A673 (cell line): ENCODE measurements at regions not wholly inside any gene's neighbourhood (a gene's known extent, or its start where the extent isn't known, plus 50 kb on each side); places are given as distances from the start of the nearest gene placed in this dataset.

ENCODE experiments used
- CTCF ChIP-seq: fragments of 300-800, 200-600 bp; sonication (generic); conservative IDR thresholded peaks from 2 replicates; pipeline ENCODE4 v1.5.1; 2017; ENCODE audit warnings: low read depth, mild to moderate bottlenecking, antibody characterized with exemption, low read length, moderate library complexity, mixed read lengths
- EZH2 ChIP-seq: fragments of 200-600 bp; sonication (generic); IDR thresholded peaks from 2 replicates; pipeline ENCODE4 v1.6.1; 2017; ENCODE audit warnings: borderline replicate concordance, low read depth, mild to moderate bottlenecking, mixed read lengths, antibody characterized with exemption, low read length; ENCODE audit not compliant: poor library complexity, severe bottlenecking

- TF ChIP-seq CTCF (no peak), EZH2 (no peak)
Observed at GRCh38 chr18:35816003-35816402, 156.5 kb upstream of the RMP24 start.
